H9 (cell line): ENCODE measurements at regions not wholly inside any gene's neighbourhood (a gene's known extent, or its start where the extent isn't known, plus 50 kb on each side); places are given as distances from the start of the nearest gene placed in this dataset.

Source experiments
- DNase-seq: peaks from one replicate; pipeline ENCODE4 v3.0.0-alpha.2; 2017
- H2AFZ ChIP-seq: one replicate; pipeline ENCODE4 v1.6.1; 2013; ENCODE audit warnings: mild to moderate bottlenecking, low read length, control low read depth, moderate library complexity
- H2AK5ac ChIP-seq: 2 replicates; pipeline ENCODE4 v1.6.1; 2013; ENCODE audit warnings: low read length, control low read depth, mixed read lengths; ENCODE audit not compliant: insufficient read length
- H2BK120ac ChIP-seq: one replicate; pipeline ENCODE4 v1.6.1; 2013; ENCODE audit warnings: low read depth, mild to moderate bottlenecking, low read length, control low read depth, inconsistent platforms; ENCODE audit not compliant: poor library complexity, severe bottlenecking
- H2BK12ac ChIP-seq: 2 replicates; pipeline ENCODE4 v1.6.1; 2013; ENCODE audit warnings: low read length, control low read depth, mixed read lengths, low read depth; ENCODE audit not compliant: insufficient read length
- H2BK15ac ChIP-seq: 2 replicates; pipeline ENCODE4 v1.6.1; 2013; ENCODE audit warnings: low read depth, low read length, control low read depth
- H2BK20ac ChIP-seq: one replicate; pipeline ENCODE4 v1.6.1; 2013; ENCODE audit warnings: low read depth, mild to moderate bottlenecking, low read length, control low read depth, inconsistent platforms; ENCODE audit not compliant: poor library complexity, severe bottlenecking
- H2BK5ac ChIP-seq: 2 replicates; pipeline ENCODE4 v1.6.1; 2013; ENCODE audit warnings: low read length, control low read depth, mixed read lengths; ENCODE audit not compliant: insufficient read length
- H3K14ac ChIP-seq: 2 replicates; pipeline ENCODE4 v1.6.1; 2013; ENCODE audit warnings: low read length, control low read depth; ENCODE audit not compliant: insufficient read depth
- H3K18ac ChIP-seq: 2 replicates; pipeline ENCODE4 v1.6.1; 2013; ENCODE audit warnings: low read depth, mild to moderate bottlenecking, mixed read lengths, low read length, control low read depth; ENCODE audit not compliant: insufficient read length
- H3K23ac ChIP-seq: 2 replicates; pipeline ENCODE4 v1.6.1; 2013; ENCODE audit warnings: low read length, control low read depth, mixed read lengths, low read depth; ENCODE audit not compliant: insufficient read length
- H3K23me2 ChIP-seq: 2 replicates; pipeline ENCODE4 v1.6.1; 2013; ENCODE audit warnings: low read depth, mild to moderate bottlenecking, mixed read lengths, low read length, control low read depth; ENCODE audit not compliant: insufficient read length, poor library complexity, severe bottlenecking
- H3K27ac ChIP-seq: 2 replicates; pipeline ENCODE4 v1.5.1; 2013; ENCODE audit warnings: low read length, control low read depth, mixed read lengths, low read depth; ENCODE audit not compliant: insufficient read length
- H3K27me3 ChIP-seq: 2 replicates; pipeline ENCODE4 v1.6.1; 2013; ENCODE audit warnings: low read length, control low read depth, inconsistent platforms; ENCODE audit not compliant: insufficient read depth
- H3K4ac ChIP-seq: 2 replicates; pipeline ENCODE4 v1.6.1; 2013; ENCODE audit warnings: low read depth, mild to moderate bottlenecking, control low read depth, inconsistent platforms, low read length, moderate library complexity
- H3K4me1 ChIP-seq: 2 replicates; pipeline ENCODE4 v1.6.1; 2013; ENCODE audit warnings: low read length, control low read depth, inconsistent platforms; ENCODE audit not compliant: insufficient read depth
- H3K4me2 ChIP-seq: 2 replicates; pipeline ENCODE4 v1.6.1; 2013; ENCODE audit warnings: low read length, control low read depth, mixed read lengths; ENCODE audit not compliant: insufficient read length, insufficient read depth
- H3K56ac ChIP-seq: 2 replicates; pipeline ENCODE4 v1.6.1; 2013; ENCODE audit warnings: low read depth, mild to moderate bottlenecking, mixed read lengths, low read length, control low read depth; ENCODE audit not compliant: insufficient read length
- H3K79me1 ChIP-seq: 2 replicates; pipeline ENCODE4 v1.6.1; 2013; ENCODE audit warnings: low read depth, mild to moderate bottlenecking, moderate library complexity, low read length, control low read depth, inconsistent platforms; ENCODE audit not compliant: insufficient read depth, poor library complexity, severe bottlenecking
- H3K79me2 ChIP-seq: 2 replicates; pipeline ENCODE4 v1.6.1; 2013; ENCODE audit warnings: low read length, control low read depth, inconsistent platforms; ENCODE audit not compliant: insufficient read depth
- H3K9ac ChIP-seq: 2 replicates; pipeline ENCODE4 v1.6.1; 2013; ENCODE audit warnings: low read length, control low read depth, mixed read lengths; ENCODE audit not compliant: insufficient read length; ENCODE audit errors: extremely low read depth
- H3K9me3 ChIP-seq: one replicate; pipeline ENCODE4 v1.6.1; 2013; ENCODE audit warnings: low read depth, low read length, inconsistent platforms; ENCODE audit not compliant: control insufficient read depth
- H3T11ph ChIP-seq: one replicate; pipeline ENCODE4 v1.6.1; 2013; ENCODE audit warnings: mild to moderate bottlenecking, low read length, control low read depth, inconsistent platforms
- H4K20me1 ChIP-seq: one replicate; pipeline ENCODE4 v1.6.1; 2013; ENCODE audit not compliant: control insufficient read depth, insufficient read length, insufficient read depth
- H4K5ac ChIP-seq: 2 replicates; pipeline ENCODE4 v1.6.1; 2013; ENCODE audit warnings: low read depth, mild to moderate bottlenecking, mixed read lengths, low read length, control low read depth; ENCODE audit not compliant: insufficient read length
- H4K8ac ChIP-seq: replicated peaks from 2 replicates; pipeline ENCODE4 v1.6.1; 2013; ENCODE audit warnings: low read length, control low read depth, mixed read lengths, low read depth; ENCODE audit not compliant: insufficient read length
- H4K91ac ChIP-seq: 2 replicates; pipeline ENCODE4 v1.6.1; 2013; ENCODE audit warnings: low read depth, mild to moderate bottlenecking, moderate library complexity, mixed read lengths, low read length, control low read depth; ENCODE audit not compliant: insufficient read length
- H3K27ac Mint-ChIP-seq, 3 experiments: 2 replicates in 2 of 3; 3 replicates in 1 of 3; pipeline ENCODE4 v1.8.0; 2020 to 2021; ENCODE audit warnings: mixed read lengths in 3 of 3, mild to moderate bottlenecking in 1 of 3, moderate library complexity in 1 of 3
- H3K27me3 Mint-ChIP-seq: 2 replicates; pipeline ENCODE4 v1.8.0; 2021; ENCODE audit warnings: low read depth, mild to moderate bottlenecking, moderate library complexity, mixed read lengths
- H3K36me3 Mint-ChIP-seq, 3 experiments: 2 replicates in 2 of 3; 3 replicates in 1 of 3; pipeline ENCODE4 v1.8.0; 2020 to 2021; ENCODE audit warnings: low read depth in 3 of 3, mixed read lengths in 3 of 3; ENCODE audit not compliant: insufficient read depth in 1 of 3
- H3K4me1 Mint-ChIP-seq, 2 experiments: 2 replicates each; pipeline ENCODE4 v1.8.0; 2020; ENCODE audit warnings: mixed read lengths in 2 of 2
- H3K4me3 Mint-ChIP-seq, 2 experiments: 2 replicates in 1 of 2; 3 replicates in 1 of 2; pipeline ENCODE4 v1.8.0; 2020 to 2021; ENCODE audit warnings: mild to moderate bottlenecking in 2 of 2, mixed read lengths in 2 of 2, moderate library complexity in 1 of 2
- H3K9me3 Mint-ChIP-seq, 2 experiments: 2 replicates in 1 of 2; 3 replicates in 1 of 2; pipeline ENCODE4 v1.8.0; 2020; ENCODE audit warnings: mild to moderate bottlenecking in 2 of 2, mixed read lengths in 2 of 2, moderate library complexity in 1 of 2
- CTCF ChIP-seq: fragments of 200-600 bp; sonication (generic); conservative IDR thresholded peaks from 3 replicates; pipeline ENCODE4 v1.8.0; 2021; ENCODE audit warnings: antibody characterized with exemption, mild to moderate bottlenecking

- no peaks in the 10 kb centered on the region for H3K27me3 Mint-ChIP-seq
- H3K4me2 ChIP-seq, result no peak overlapping the region
Measured at GRCh38 chr6:105795366-105795765, 290.8 kb upstream of the PRDM1 start.

More at GRCh38 chr6:105795366-105795765, 290.8 kb upstream of the PRDM1 start:
- H3K14ac ChIP-seq, result no peak overlapping the region
- no peak overlapping the region for H4K5ac ChIP-seq
- H2BK20ac ChIP-seq, result no peak overlapping the region
- H4K91ac ChIP-seq, result no peak overlapping the region
- Mint-ChIP-seq H3K9me3 (no peaks in the 10 kb centered on the region), H3K4me3 (no peak overlapping the region), H3K27ac (no peak overlapping the region), H3K4me1 (peaks cover 9 to 12% of the 10 kb centered on the region in 2 experiments), H3K36me3 (no peaks in the 10 kb centered on the region)
- no peak for DNase-seq
- H2BK5ac ChIP-seq, result no peak overlapping the region
- no peak overlapping the region for H4K8ac ChIP-seq
- H3K9me3 ChIP-seq, result no peaks in the 10 kb centered on the region
- H3K4ac ChIP-seq, result no peak overlapping the region
- no peak overlapping the region for H2BK120ac ChIP-seq
- H2AK5ac ChIP-seq, result no peak overlapping the region
- H2BK15ac ChIP-seq, result no peak overlapping the region
- H3K79me1 ChIP-seq, result no peaks in the 10 kb centered on the region
- H3T11ph ChIP-seq, result no peak overlapping the region
- H3K23ac ChIP-seq, result no peak overlapping the region
- no peaks in the 10 kb centered on the region for H3K27me3 ChIP-seq
- no peak for TF ChIP-seq CTCF
- no peak overlapping the region for H3K27ac ChIP-seq
- H3K23me2 ChIP-seq, result no peaks in the 10 kb centered on the region
- no peak overlapping the region for H3K18ac ChIP-seq
- no peaks in the 10 kb centered on the region for H3K4me1 ChIP-seq
- H4K20me1 ChIP-seq, result no peaks in the 10 kb centered on the region
- H3K56ac ChIP-seq, result no peak overlapping the region
- H3K79me2 ChIP-seq, result no peaks in the 10 kb centered on the region
- no peak overlapping the region for H2AFZ ChIP-seq
- H3K9ac ChIP-seq, result no peak overlapping the region
- H2BK12ac ChIP-seq, result no peak overlapping the region
